WTC11 (cell line): ENCODE measurements at regions not wholly inside any gene's neighbourhood (a gene's known extent, or its start where the extent isn't known, plus 50 kb on each side); places are given as distances from the start of the nearest gene placed in this dataset.

Experiments used
- ATAC-seq: fragments of 200-7000 bp; cut with Tn5 transposase; 2 replicates; pipeline ENCODE4 v1.10.0; 2021; ENCODE audit warnings: mild to moderate bottlenecking, moderate library complexity
- CTCF ChIA-PET: fragments of 300-600 bp; sonication (Branson Sonifier 250); formaldehyde crosslinking; loops from one replicate; lab custom pipeline; 2021; ENCODE audit warnings: antibody characterized with exemption; lab: Charles Lee
- POLR2A ChIA-PET: fragments of 350-600 bp; sonication (Branson Sonifier 250); formaldehyde crosslinking; loops from one replicate; lab custom pipeline; 2021; ENCODE audit warnings: antibody characterized with exemption; lab: Charles Lee
- DNase-seq: peaks from one replicate; pipeline ENCODE4 v3.0.0; 2021; ENCODE audit warnings: low spot score
- H3K27ac Mint-ChIP-seq: 2 replicates; pipeline ENCODE4 v1.8.0; 2021; ENCODE audit warnings: mixed read lengths
- H3K27me3 Mint-ChIP-seq: 2 replicates; pipeline ENCODE4 v1.8.0; 2021; ENCODE audit warnings: low read depth, mild to moderate bottlenecking, moderate library complexity, mixed read lengths
- H3K36me3 Mint-ChIP-seq: 2 replicates; pipeline ENCODE4 v1.8.0; 2021; ENCODE audit warnings: mixed read lengths
- H3K4me1 Mint-ChIP-seq: 2 replicates; pipeline ENCODE4 v1.8.0; 2022; ENCODE audit warnings: mixed read lengths
- H3K4me3 Mint-ChIP-seq: 2 replicates; pipeline ENCODE4 v1.8.0; 2021; ENCODE audit warnings: mild to moderate bottlenecking, moderate library complexity, mixed read lengths
- H3K9me3 Mint-ChIP-seq: 2 replicates; pipeline ENCODE4 v1.8.0; 2021; ENCODE audit warnings: mixed read lengths
- ATF2 ChIP-seq: sonication (generic); formaldehyde crosslinking; IDR thresholded peaks from 2 replicates; pipeline ENCODE4 v1.8.1; 2022; ENCODE audit warnings: low read depth, missing genetic modification reagents, borderline replicate concordance
- E2F5 ChIP-seq: sonication (generic); formaldehyde crosslinking; IDR thresholded peaks from 2 replicates; pipeline ENCODE4 v1.8.1; 2022; ENCODE audit warnings: mild to moderate bottlenecking, moderate library complexity, missing genetic modification reagents
- ERG ChIP-seq: fragments of 250-450 bp; sonication (Bioruptor Pico); IDR thresholded peaks from 2 replicates; pipeline ENCODE4 v1.8.0; 2021; ENCODE audit warnings: mild to moderate bottlenecking
- FOXP4 ChIP-seq: sonication (generic); formaldehyde crosslinking; IDR thresholded peaks from 2 replicates; pipeline ENCODE4 v1.8.0; 2022; ENCODE audit warnings: mild to moderate bottlenecking, missing genetic modification reagents
- GABPB1 ChIP-seq: sonication (generic); formaldehyde crosslinking; IDR thresholded peaks from 2 replicates; pipeline ENCODE4 v1.8.1; 2023; ENCODE audit warnings: mild to moderate bottlenecking, missing genetic modification reagents
- MAX ChIP-seq: sonication (generic); formaldehyde crosslinking; IDR thresholded peaks from 2 replicates; pipeline ENCODE4 v1.8.0; 2022; ENCODE audit warnings: mild to moderate bottlenecking, missing genetic modification reagents
- MXD4 ChIP-seq: fragments of 250-450 bp; sonication (Bioruptor Pico); IDR thresholded peaks from 2 replicates; pipeline ENCODE4 v1.8.0; 2021; ENCODE audit warnings: mild to moderate bottlenecking, moderate library complexity, borderline replicate concordance
- NFATC4 ChIP-seq: fragments of 250-450 bp; sonication (Bioruptor Pico); IDR thresholded peaks from 2 replicates; pipeline ENCODE4 v1.9.0; 2021; ENCODE audit warnings: mild to moderate bottlenecking
- NFE2L1 ChIP-seq: sonication (generic); formaldehyde crosslinking; IDR thresholded peaks from 2 replicates; pipeline ENCODE4 v1.8.1; 2023; ENCODE audit warnings: missing genetic modification reagents
- NR1H2 ChIP-seq: sonication (generic); formaldehyde crosslinking; IDR thresholded peaks from 2 replicates; pipeline ENCODE4 v1.9.0; 2021; ENCODE audit warnings: mild to moderate bottlenecking, moderate library complexity, missing genetic modification reagents
- OVOL2 ChIP-seq: fragments of 250-450 bp; sonication (Bioruptor Pico); IDR thresholded peaks from 2 replicates; pipeline ENCODE4 v1.9.0; 2021; ENCODE audit warnings: mild to moderate bottlenecking, borderline replicate concordance
- SOX15 ChIP-seq: fragments of 250-450 bp; sonication (Bioruptor Pico); IDR thresholded peaks from 2 replicates; pipeline ENCODE4 v1.9.0; 2021; ENCODE audit warnings: mild to moderate bottlenecking
- TCF7 ChIP-seq: sonication (generic); formaldehyde crosslinking; IDR thresholded peaks from 2 replicates; pipeline ENCODE4 v1.8.0; 2022; ENCODE audit warnings: mild to moderate bottlenecking, low read depth, missing genetic modification reagents, moderate library complexity
- ZNF232 ChIP-seq: sonication (generic); formaldehyde crosslinking; IDR thresholded peaks from 2 replicates; pipeline ENCODE4 v1.8.0; 2022; ENCODE audit warnings: mild to moderate bottlenecking, missing genetic modification reagents
- ZNF281 ChIP-seq: sonication (generic); formaldehyde crosslinking; IDR thresholded peaks from 2 replicates; pipeline ENCODE4 v1.8.0; 2023; ENCODE audit warnings: mild to moderate bottlenecking, missing genetic modification reagents
- ZNF416 ChIP-seq: fragments of 250-450 bp; sonication (Bioruptor Pico); IDR thresholded peaks from 2 replicates; pipeline ENCODE4 v1.9.0; 2021; ENCODE audit warnings: mild to moderate bottlenecking, inconsistent platforms
- ZNF671 ChIP-seq: fragments of 250-450 bp; sonication (Bioruptor Pico); IDR thresholded peaks from 2 replicates; pipeline ENCODE4 v1.8.0; 2021; ENCODE audit warnings: mild to moderate bottlenecking

GRCh38 chr2:42907835-42908234 lies 115.5 kb upstream of the HAAO start:
- ATAC-seq (no peak), DNase-seq (no peak)
- TF ChIP-seq ATF2 (CRISPR knock-in tag) = no peak
- ChIA-PET POLR2A (no interaction called here), CTCF (interaction anchor here (1.0 kb wide), 1 partner anchor 116 kb away, joined by 3 read pairs; no protein-coding TSS in a partner anchor)
- peaks cover 9% of the 10 kb centered on the region; the same call in 1 of the 2 replicates for H3K27me3 Mint-ChIP-seq
- no peaks in the 10 kb centered on the region for H3K9me3 Mint-ChIP-seq
- no peaks in the 10 kb centered on the region for H3K36me3 Mint-ChIP-seq
- H3K4me3 Mint-ChIP-seq = no peak overlapping the region
- peaks cover 21% of the 10 kb centered on the region for H3K4me1 Mint-ChIP-seq
- H3K27ac Mint-ChIP-seq = no peak overlapping the region

GRCh38 chr2:42906557-42907411 lies 114.4 kb upstream of the HAAO start:
- Mint-ChIP-seq H3K27ac (no peak overlapping the region; the same call in 1 of the 2 replicates), H3K4me3 (no peak overlapping the region), H3K36me3 (no peaks in the 10 kb centered on the region)
- CTCF ChIA-PET = interaction anchor here (0.6 to 1.0 kb wide), 3 partner anchors 17 to 31 kb away, joined by 3 read pairs; no protein-coding TSS in a partner anchor
- TF ChIP-seq ZNF281 = 0 out of 2 replicates have a peak, but pooled peaks have one; percentile 37
- TF ChIP-seq MAX (CRISPR knock-in tag) = peak; percentile 19; the same call in 1 of the 2 replicates
- TF ChIP-seq ZNF416 (CRISPR knock-in tag) = no peak
- TF ChIP-seq ZNF671 = no peak
- TF ChIP-seq, all 79 proteins: peak for 2
- peak; percentile 36 for DNase-seq
- peak; percentile 87 for ATAC-seq
- H3K9me3 Mint-ChIP-seq = no peaks in the 10 kb centered on the region
- peaks cover 9% of the 10 kb centered on the region; the same call in 1 of the 2 replicates for H3K27me3 Mint-ChIP-seq
- peaks cover 21% of the 10 kb centered on the region for H3K4me1 Mint-ChIP-seq
- POLR2A ChIA-PET = no interaction called here

- no peak for ATAC-seq
- POLR2A ChIA-PET = no interaction called here
- H3K27ac Mint-ChIP-seq = no peak overlapping the region; the same call in 1 of the 2 replicates
Observed at GRCh38 chr2:42906111-42906556, 113.8 kb upstream of the HAAO start.

GRCh38 chr2:42905341-42906110 lies 113.1 kb upstream of the HAAO start:
- peaks cover 21% of the 10 kb centered on the region for H3K4me1 Mint-ChIP-seq
- CTCF ChIA-PET = interaction anchor here (1.0 kb wide), 1 partner anchor 21 kb away, joined by 3 read pairs; no protein-coding TSS in a partner anchor
- H3K27ac Mint-ChIP-seq = no peak overlapping the region
- peaks cover 9% of the 10 kb centered on the region; the same call in 1 of the 2 replicates for H3K27me3 Mint-ChIP-seq
- POLR2A ChIA-PET = no interaction called here
- ATAC-seq (no peak), DNase-seq (no peak)
- no peaks in the 10 kb centered on the region for H3K36me3 Mint-ChIP-seq
- no peak overlapping the region for H3K4me3 Mint-ChIP-seq
- no peaks in the 10 kb centered on the region for H3K9me3 Mint-ChIP-seq
- TF ChIP-seq NFE2L1 (CRISPR knock-in tag) (no peak), ZNF232 (CRISPR knock-in tag) (no peak), TCF7 (CRISPR knock-in tag) (no peak), GABPB1 (CRISPR knock-in tag) (no peak), NR1H2 (CRISPR knock-in tag) (no peak), NFATC4 (CRISPR knock-in tag) (no peak), OVOL2 (CRISPR knock-in tag) (no peak), MXD4 (CRISPR knock-in tag) (no peak), FOXP4 (CRISPR knock-in tag) (no peak), ERG (no peak)

More at GRCh38 chr2:42906111-42906556, 113.8 kb upstream of the HAAO start:
- CTCF ChIA-PET = interaction anchor here (0.6 to 1.0 kb wide), 3 partner anchors 18 to 31 kb away, joined by 3 read pairs; no protein-coding TSS in a partner anchor
- Mint-ChIP-seq H3K27me3 (peaks cover 9% of the 10 kb centered on the region; the same call in 1 of the 2 replicates), H3K4me1 (peaks cover 21% of the 10 kb centered on the region), H3K4me3 (no peak overlapping the region), H3K9me3 (no peaks in the 10 kb centered on the region), H3K36me3 (no peaks in the 10 kb centered on the region)
- TF ChIP-seq E2F5 (CRISPR knock-in tag) = no peak
- no peak for TF ChIP-seq SOX15 (CRISPR knock-in tag)
- DNase-seq = no peak
